K562 (cell line): ENCODE measurements at regions not wholly inside any gene's neighbourhood (a gene's known extent, or its start where the extent isn't known, plus 50 kb on each side); places are given as distances from the start of the nearest gene placed in this dataset.
"Not testable (repeated sequence)": the region's sequence is repeated elsewhere in the genome, so short reads cannot be mapped to it uniquely, and the experiment has no call there.

Experiments
- EP300 ChIP-seq: IDR thresholded peaks from 2 replicates; pipeline ENCODE4 v1.6.1; 2012; ENCODE audit warnings: low read length, improper control_type of control experiment
- RCOR1 ChIP-seq, 2 experiments: IDR thresholded peaks; 2 replicates each; pipeline ENCODE4 v1.6.1; 2012; ENCODE audit warnings: low read depth in 2 of 2, low read length in 2 of 2, borderline replicate concordance in 1 of 2, improper control_type of control experiment in 1 of 2
- SREBF1 ChIP-seq: fragments of 150-350 bp; IDR thresholded peaks from 2 replicates; pipeline ENCODE4 v1.6.1; 2014; ENCODE audit warnings: antibody characterized with exemption, low read depth, low read length, borderline replicate concordance
- ZNF175 ChIP-seq: fragments of 200-800 bp; sonication (Bioruptor generic); IDR thresholded peaks from 2 replicates; pipeline ENCODE4 v1.6.1; 2016; ENCODE audit warnings: low read depth, mild to moderate bottlenecking, missing genetic modification characterization, missing compliant biosample characterization
- TF ChIP-seq, protein P1 (sequence below): sonication (generic); formaldehyde crosslinking; IDR thresholded peaks from 2 replicates; pipeline ENCODE4 v1.8.0; 2022; ENCODE audit warnings: mild to moderate bottlenecking, low read depth, missing genetic modification reagents
- TF ChIP-seq, protein P2 (sequence below): fragments of 450-650 bp; IDR thresholded peaks from 2 replicates; pipeline ENCODE4 v1.6.1; 2016

DNA sequence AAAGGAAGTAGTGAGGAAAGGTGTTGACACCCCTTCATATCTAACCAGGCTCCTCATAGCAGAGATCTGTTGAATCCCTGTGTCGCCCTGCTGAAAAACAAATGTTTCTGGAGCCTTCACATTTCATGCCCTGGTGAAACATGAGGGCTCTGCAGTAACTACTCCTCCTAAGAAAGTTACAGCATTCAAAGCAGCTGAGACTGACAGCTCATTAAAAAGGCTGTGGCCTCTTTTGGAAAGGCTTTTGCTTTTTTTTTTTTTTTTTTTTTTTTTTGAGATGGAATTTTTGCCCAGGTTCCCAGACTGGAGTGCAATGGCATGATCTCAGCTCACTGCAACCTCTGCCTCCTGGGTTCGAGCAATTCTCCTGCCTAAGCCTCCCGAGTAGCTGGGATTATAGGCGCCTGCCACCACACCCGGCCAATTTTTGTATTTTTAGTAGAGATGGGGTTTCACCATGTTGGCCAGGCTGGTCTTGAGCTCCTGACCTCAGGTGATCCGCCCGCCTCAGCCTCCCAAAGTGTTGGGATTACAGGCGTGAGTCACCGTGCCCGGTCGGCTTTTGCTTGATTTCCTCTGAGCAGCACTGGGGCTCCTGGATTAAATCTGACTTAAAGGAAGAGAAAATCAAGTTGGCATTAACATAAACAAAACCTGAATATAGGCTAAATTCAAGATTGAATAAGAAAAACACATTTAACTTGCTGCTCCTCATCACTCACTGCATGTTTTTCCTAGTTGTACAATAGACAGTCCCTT lies 112.9 kb downstream of the PCSK1 start:
- TF ChIP-seq, protein P1, sequence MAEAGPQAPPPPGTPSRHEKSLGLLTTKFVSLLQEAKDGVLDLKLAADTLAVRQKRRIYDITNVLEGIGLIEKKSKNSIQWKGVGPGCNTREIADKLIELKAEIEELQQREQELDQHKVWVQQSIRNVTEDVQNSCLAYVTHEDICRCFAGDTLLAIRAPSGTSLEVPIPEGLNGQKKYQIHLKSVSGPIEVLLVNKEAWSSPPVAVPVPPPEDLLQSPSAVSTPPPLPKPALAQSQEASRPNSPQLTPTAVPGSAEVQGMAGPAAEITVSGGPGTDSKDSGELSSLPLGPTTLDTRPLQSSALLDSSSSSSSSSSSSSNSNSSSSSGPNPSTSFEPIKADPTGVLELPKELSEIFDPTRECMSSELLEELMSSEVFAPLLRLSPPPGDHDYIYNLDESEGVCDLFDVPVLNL (CRISPR knock-in tag) = not testable (repeated sequence)
- TF ChIP-seq ZNF175 (CRISPR knock-in tag); RCOR1 (IDR thresholded peaks at IDR 0.05; ENCODE audit: borderline replicate concordance in 1 of 2, low read depth in 2 of 2, low read length in 2 of 2); EP300; SREBF1: not testable (repeated sequence)
- TF ChIP-seq, protein P2, sequence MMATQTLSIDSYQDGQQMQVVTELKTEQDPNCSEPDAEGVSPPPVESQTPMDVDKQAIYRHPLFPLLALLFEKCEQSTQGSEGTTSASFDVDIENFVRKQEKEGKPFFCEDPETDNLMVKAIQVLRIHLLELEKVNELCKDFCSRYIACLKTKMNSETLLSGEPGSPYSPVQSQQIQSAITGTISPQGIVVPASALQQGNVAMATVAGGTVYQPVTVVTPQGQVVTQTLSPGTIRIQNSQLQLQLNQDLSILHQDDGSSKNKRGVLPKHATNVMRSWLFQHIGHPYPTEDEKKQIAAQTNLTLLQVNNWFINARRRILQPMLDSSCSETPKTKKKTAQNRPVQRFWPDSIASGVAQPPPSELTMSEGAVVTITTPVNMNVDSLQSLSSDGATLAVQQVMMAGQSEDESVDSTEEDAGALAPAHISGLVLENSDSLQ = not testable (repeated sequence)
